K562 (cell line): ENCODE measurements at regions not wholly inside any gene's neighbourhood (a gene's known extent, or its start where the extent isn't known, plus 50 kb on each side); places are given as distances from the start of the nearest gene placed in this dataset.
A peak's percentile ranks its signal among the peaks of the same experiment; 100 is the strongest.

ENCODE experiments used
- ATAC-seq: fragments of 200-7000 bp; cut with Tn5 transposase; 3 replicates; pipeline ENCODE4 v1.9.1; 2020; ENCODE audit warnings: moderate library complexity
- BruUV-seq: library from RNA; stranded (reverse); fragments of 400-500 nt; replicated peaks from 2 replicates; lab custom pipeline; 2021; lab: Mats Ljungman, UMichigan
- CTCF ChIA-PET: fragments of 300-600 bp; formaldehyde crosslinking; extraction: SDS; loops from one replicate; lab custom pipeline; 2021; ENCODE audit warnings: low intra/inter-chr PET ratio; lab: Yijun Ruan, JAX
- POLR2A ChIA-PET: fragments of 300-600, 350-650 bp; sonication (Branson Sonifier 250); formaldehyde crosslinking; extraction: SDS; loops from one replicate; lab custom pipeline; 2021; ENCODE audit warnings: antibody characterized with exemption, inconsistent platforms; lab: Yijun Ruan, JAX
- DNase-seq, 4 experiments: peaks; one replicate each; pipeline versions ENCODE4 v3.0.0 to v3.0.0-alpha.2; 2011 to 2018; ENCODE audit warnings: low spot score in 3 of 4, mixed read lengths in 3 of 4; ENCODE audit errors: extremely low read depth in 1 of 4
- FAIRE-seq: peaks from 2 replicates; lab custom pipeline; 2011; peaks lifted over from hg19 to GRCh38; lab: Jason Lieb, UNC
- H2AFZ ChIP-seq: 2 replicates; pipeline ENCODE4 v1.6.0; 2011; ENCODE audit warnings: low read depth, low read length, control low read depth, inconsistent platforms
- H3K27ac ChIP-seq: fragments of 200-600 bp; 3 replicates; pipeline ENCODE4 v1.8.0; 2011; ENCODE audit warnings: low read depth, mild to moderate bottlenecking, control low read depth, inconsistent platforms, low read length, moderate library complexity, mixed read lengths; ENCODE audit errors: extremely low read depth
- H3K27me3 ChIP-seq, 2 experiments: fragments of 300-600 bp in 1 of 2; 2 replicates in 1 of 2; 3 replicates in 1 of 2; pipeline versions ENCODE4 v1.6.0 to v1.8.0; 2011; ENCODE audit warnings: inconsistent platforms in 2 of 2, low read length in 2 of 2, mild to moderate bottlenecking in 1 of 2, mixed read lengths in 1 of 2, moderate library complexity in 1 of 2; ENCODE audit not compliant: control insufficient read depth in 2 of 2, insufficient read depth in 2 of 2
- H3K36me3 ChIP-seq: fragments of 300-600 bp; 3 replicates; pipeline ENCODE4 v1.8.0; 2011; ENCODE audit warnings: mild to moderate bottlenecking, low read length, inconsistent platforms; ENCODE audit not compliant: control insufficient read depth, insufficient read depth
- H3K4me1 ChIP-seq, 2 experiments: fragments of 200-600 bp in 1 of 2; replicated peaks in 1 of 2; 2 replicates in 1 of 2; 3 replicates in 1 of 2; pipeline versions ENCODE4 v1.5.1 to v1.8.0; 2011; ENCODE audit warnings: inconsistent platforms in 2 of 2, low read length in 2 of 2, mild to moderate bottlenecking in 1 of 2, mixed read lengths in 1 of 2, moderate library complexity in 1 of 2; ENCODE audit not compliant: control insufficient read depth in 2 of 2, insufficient read depth in 2 of 2
- H3K4me2 ChIP-seq: 2 replicates; pipeline ENCODE4 v1.6.1; 2011; ENCODE audit warnings: low read length, control low read depth, inconsistent platforms, mixed read lengths; ENCODE audit not compliant: insufficient read depth
- H3K4me3 ChIP-seq: fragments of 200-600 bp; sonication (generic), shearing (Covaris generic); 2 replicates; pipeline ENCODE4 v1.5.1; 2016; ENCODE audit warnings: control low read depth, inconsistent platforms
- H3K79me2 ChIP-seq: fragments of 200-600 bp; 3 replicates; pipeline ENCODE4 v1.8.0; 2011; ENCODE audit warnings: low read length, inconsistent platforms; ENCODE audit not compliant: control insufficient read depth, insufficient read depth
- H3K9ac ChIP-seq, 2 experiments: 2 replicates each; pipeline versions ENCODE4 v1.6.0 to v1.6.1; 2011; ENCODE audit warnings: low read depth in 2 of 2, low read length in 2 of 2, control low read depth in 1 of 2, inconsistent platforms in 1 of 2, mild to moderate bottlenecking in 1 of 2, mixed read lengths in 1 of 2; ENCODE audit not compliant: insufficient read depth in 1 of 2
- H3K9me1 ChIP-seq: one replicate; pipeline ENCODE4 v1.6.0; 2011; ENCODE audit warnings: inconsistent platforms, mild to moderate bottlenecking, low read length, moderate library complexity; ENCODE audit not compliant: control insufficient read depth, insufficient read depth
- H3K9me3 ChIP-seq: replicated peaks from 2 replicates; pipeline ENCODE4 v1.5.1; 2011; ENCODE audit warnings: low read depth, low read length, inconsistent platforms; ENCODE audit not compliant: control insufficient read depth, insufficient read depth
- H4K20me1 ChIP-seq: replicated peaks from 2 replicates; pipeline ENCODE4 v1.6.1; 2011; ENCODE audit warnings: low read length, inconsistent platforms, mixed read lengths; ENCODE audit not compliant: control insufficient read depth, insufficient read depth
- CTCF ChIP-seq, 3 experiments: IDR thresholded peaks in 2 of 3; conservative IDR thresholded peaks in 1 of 3; 2 replicates each; pipeline ENCODE4 v1.5.1; 2011 to 2012; ENCODE audit warnings: low read length in 3 of 3, mild to moderate bottlenecking in 3 of 3, control low read depth in 2 of 3, improper control_type of control experiment in 1 of 3, inconsistent platforms in 1 of 3, low read depth in 1 of 3, mixed read lengths in 1 of 3, moderate library complexity in 1 of 3; ENCODE audit not compliant: insufficient read depth in 2 of 3
- DDX20 ChIP-seq: fragments of 450-650 bp; IDR thresholded peaks from 2 replicates; pipeline ENCODE4 v1.6.1; 2016; ENCODE audit warnings: missing genetic modification characterization, low read depth, mild to moderate bottlenecking, missing compliant biosample characterization, moderate library complexity
- DMBX1 ChIP-seq: fragments of 250-450 bp; sonication (Bioruptor Pico); IDR thresholded peaks from 2 replicates; pipeline ENCODE4 v1.8.0; 2022; ENCODE audit warnings: inconsistent platforms, mild to moderate bottlenecking, moderate library complexity, borderline replicate concordance
- ELF1 ChIP-seq: fragments of 200-800 bp; sonication (Bioruptor generic); IDR thresholded peaks from 2 replicates; pipeline ENCODE4 v1.6.1; 2016; ENCODE audit warnings: missing genetic modification characterization, missing compliant biosample characterization
- HMG20A ChIP-seq: fragments of 450-650 bp; formaldehyde crosslinking; conservative IDR thresholded peaks from 2 replicates; pipeline ENCODE4 v1.4.0; 2020; ENCODE audit warnings: mild to moderate bottlenecking, mixed read lengths
- PHF8 ChIP-seq: fragments of 200-600 bp; sonication (generic); IDR thresholded peaks from 2 replicates; pipeline ENCODE4 v1.6.1; 2012; ENCODE audit warnings: mixed run types, mild to moderate bottlenecking, inconsistent platforms, low read length, moderate library complexity, borderline replicate concordance
- PKNOX1 ChIP-seq: fragments of 450-650 bp; IDR thresholded peaks from 2 replicates; pipeline ENCODE4 v1.6.1; 2016
- POLR2AphosphoS2 ChIP-seq: IDR thresholded peaks from 2 replicates; pipeline ENCODE4 v1.6.1; 2012; ENCODE audit warnings: low read length, improper control_type of control experiment
- RAD51 ChIP-seq: fragments of 450-650 bp; IDR thresholded peaks from 2 replicates; pipeline ENCODE4 v1.7.1; 2016; ENCODE audit warnings: low read depth, mild to moderate bottlenecking, borderline replicate concordance
- RNF2 ChIP-seq: sonication (generic); IDR thresholded peaks from 2 replicates; pipeline ENCODE4 v1.6.1; 2016
- ZBTB9 ChIP-seq: fragments of 450-650 bp; formaldehyde crosslinking; IDR thresholded peaks from 2 replicates; pipeline ENCODE4 v1.4.0; 2020; ENCODE audit warnings: mild to moderate bottlenecking, moderate library complexity
- ZC3H4 ChIP-seq: sonication (generic); formaldehyde crosslinking; IDR thresholded peaks from 2 replicates; pipeline ENCODE4 v1.9.0; 2021; ENCODE audit warnings: missing genetic modification reagents, borderline replicate concordance
- ZC3H8 ChIP-seq: fragments of 450-650 bp; IDR thresholded peaks from 2 replicates; pipeline ENCODE4 v1.6.1; 2017
- ZNF253 ChIP-seq: fragments of 250-450 bp; sonication (Bioruptor Pico); conservative IDR thresholded peaks from 2 replicates; pipeline ENCODE4 v1.6.1; 2021; ENCODE audit warnings: mild to moderate bottlenecking
- WGBS: fragments of 100-300 bp; shearing (Covaris generic); methylation state at CpG from one replicate; pipeline ENCODE4 v1.1.6; 2016; ENCODE audit warnings: low coverage, mixed read lengths; ENCODE audit not compliant: insufficient coverage; ENCODE audit errors: missing lambda C conversion rate; 5-methylcytosine and 5-hydroxymethylcytosine counted together
- in situ Hi-C: fragments of 300-500 bp; cut with MboI; formaldehyde crosslinking; loops from 4 replicates; pipeline ENCODE4 v1.15.0; 2018; ENCODE audit warnings: inconsistent platforms, mixed read lengths
- intact Hi-C: fragments of 100-400 bp; cut with micrococcal nuclease; formaldehyde crosslinking; loops from 2 replicates; pipeline ENCODE4 v1.14.2; 2022
- TF ChIP-seq, protein P1 (sequence below), 2 experiments: IDR thresholded peaks; 2 replicates each; pipeline ENCODE4 v1.6.1; 2011; ENCODE audit warnings: borderline replicate concordance in 1 of 2, control low read depth in 1 of 2, low read depth in 1 of 2, low read length in 1 of 2, mild to moderate bottlenecking in 1 of 2, mixed read lengths in 1 of 2, moderate library complexity in 1 of 2; ENCODE audit not compliant: insufficient read depth in 1 of 2, insufficient read length in 1 of 2, poor library complexity in 1 of 2, severe bottlenecking in 1 of 2; ENCODE audit errors: extremely low read depth in 1 of 2
- TF ChIP-seq, protein P2 (sequence below): fragments of 450-650 bp; formaldehyde crosslinking; IDR thresholded peaks from 2 replicates; pipeline ENCODE4 v1.4.0; 2020; ENCODE audit warnings: mild to moderate bottlenecking, mixed read lengths

- Histone ChIP-seq H3K79me2 (no peaks in the 10 kb centered on the region), H3K9ac (peak overlapping the region; percentile 30 to 78; a peak in 3 of 4 replicates), H3K9me1 (no peaks in the 10 kb centered on the region), H3K27ac (no peak overlapping the region), H3K9me3 (no peaks in the 10 kb centered on the region), H3K4me3 (peak overlapping the region; percentile 22), H2AFZ (peak overlapping the region; percentile 81), H3K27me3 (peaks cover 0 to 5% of the 10 kb centered on the region in 2 experiments; a peak in 2 of 5 replicates), H3K4me2 (no peak overlapping the region; the same call in 1 of the 2 replicates), H4K20me1 (no peaks in the 10 kb centered on the region), H3K4me1 (peaks cover 0 to 8% of the 10 kb centered on the region in 2 experiments; a peak in 2 of 5 replicates), H3K36me3 (no peaks in the 10 kb centered on the region)
- POLR2A ChIA-PET, result interaction anchor here (0.5 to 0.6 kb wide), 2 partner anchors 15 to 148 kb away, joined by 3 read pairs; no protein-coding TSS in a partner anchor
- ATAC-seq (peak; percentile 87), DNase-seq (peak; percentile 14 to 55 (median 49)), FAIRE-seq (no peak)
- in situ Hi-C loops, result no loop called here
- CTCF ChIA-PET, result no interaction called here
- WGBS, result 3% methylated on average over 9 of the region's 16 CpGs
- no TSS peak for BruUV-seq
- intact Hi-C loops, result no loop called here
- peak; percentile 77 for TF ChIP-seq RAD51
- TF ChIP-seq, protein P1, sequence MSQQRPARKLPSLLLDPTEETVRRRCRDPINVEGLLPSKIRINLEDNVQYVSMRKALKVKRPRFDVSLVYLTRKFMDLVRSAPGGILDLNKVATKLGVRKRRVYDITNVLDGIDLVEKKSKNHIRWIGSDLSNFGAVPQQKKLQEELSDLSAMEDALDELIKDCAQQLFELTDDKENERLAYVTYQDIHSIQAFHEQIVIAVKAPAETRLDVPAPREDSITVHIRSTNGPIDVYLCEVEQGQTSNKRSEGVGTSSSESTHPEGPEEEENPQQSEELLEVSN (IDR thresholded peaks at IDR 0.05; ENCODE audit: borderline replicate concordance in 1 of 2, extremely low read depth in 1 of 2, insufficient read depth in 1 of 2, insufficient read length in 1 of 2, low read depth in 1 of 2, low read length in 1 of 2, poor library complexity in 1 of 2, severe bottlenecking in 1 of 2), result no peak
- TF ChIP-seq ZC3H8, result no peak
- TF ChIP-seq POLR2AphosphoS2, result no peak
- no peak for TF ChIP-seq HMG20A
- TF ChIP-seq ZC3H4 (CRISPR knock-in tag), result no peak
- no peak for TF ChIP-seq ZNF253 (CRISPR knock-in tag)
- TF ChIP-seq DDX20 (tag), result no peak
- no peak for TF ChIP-seq ZBTB9 (CRISPR knock-in tag)
- TF ChIP-seq DMBX1, result no peak
- no peak for TF ChIP-seq ELF1
- peak; percentile 41; the same call in 1 of the 2 replicates for TF ChIP-seq PHF8
- no peak for TF ChIP-seq CTCF (IDR thresholded peaks at IDR 0.05 in 2 of 3, conservative IDR thresholded peaks at IDR 0.05 in 1 of 3; ENCODE audit: insufficient read depth in 2 of 3, low read depth in 1 of 3, low read length in 3 of 3)
- TF ChIP-seq RNF2, result no peak
- peak; percentile 90 for TF ChIP-seq PKNOX1
- TF ChIP-seq, protein P2, sequence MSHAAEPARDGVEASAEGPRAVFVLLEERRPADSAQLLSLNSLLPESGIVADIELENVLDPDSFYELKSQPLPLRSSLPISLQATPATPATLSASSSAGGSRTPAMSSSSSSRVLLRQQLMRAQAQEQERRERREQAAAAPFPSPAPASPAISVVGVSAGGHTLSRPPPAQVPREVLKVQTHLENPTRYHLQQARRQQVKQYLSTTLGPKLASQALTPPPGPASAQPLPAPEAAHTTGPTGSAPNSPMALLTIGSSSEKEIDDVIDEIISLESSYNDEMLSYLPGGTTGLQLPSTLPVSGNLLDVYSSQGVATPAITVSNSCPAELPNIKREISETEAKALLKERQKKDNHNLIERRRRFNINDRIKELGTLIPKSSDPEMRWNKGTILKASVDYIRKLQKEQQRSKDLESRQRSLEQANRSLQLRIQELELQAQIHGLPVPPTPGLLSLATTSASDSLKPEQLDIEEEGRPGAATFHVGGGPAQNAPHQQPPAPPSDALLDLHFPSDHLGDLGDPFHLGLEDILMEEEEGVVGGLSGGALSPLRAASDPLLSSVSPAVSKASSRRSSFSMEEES (CRISPR knock-in tag), result peak; percentile 80
Measured at GRCh38 chr20:5470943-5471342, 139.9 kb downstream of the GPCPD1 start.
